ENCODE measurements at regions not wholly inside any gene's neighbourhood (a gene's known extent, or its start where the extent isn't known, plus 50 kb on each side); places are given as distances from the start of the nearest gene placed in this dataset.

DNA sequence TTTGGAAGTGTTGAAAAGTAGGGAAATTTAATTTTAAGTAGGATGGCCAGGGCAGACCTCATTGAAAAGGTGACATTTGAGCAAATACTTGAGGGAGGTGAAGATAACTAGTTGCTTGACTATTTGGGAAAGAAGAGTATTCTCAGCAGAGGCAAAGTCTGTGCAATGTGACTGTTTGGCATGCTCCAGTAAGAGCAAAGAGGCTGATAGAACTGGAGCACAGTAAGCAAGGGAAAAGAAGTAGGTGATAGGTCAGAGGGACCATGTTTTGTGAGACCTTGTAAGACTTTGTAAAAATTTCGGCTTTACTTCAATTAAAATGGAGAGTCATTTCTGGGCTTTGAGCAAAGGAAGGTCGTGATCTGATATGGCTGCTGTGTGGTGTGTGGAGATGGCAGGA lies 335.8 kb downstream of the ZIC1 start:
- no peak overlapping the region for H3K18ac ChIP-seq (ENCODE audit: low read depth, low read length)
- ChIA-PET POLR2A (ENCODE audit: unreplicated experiment) (no interaction called here), CTCF (no interaction called here)
- no peak overlapping the region for H3K23ac ChIP-seq (ENCODE audit: low read depth, low read length)
- H3K27me3 ChIP-seq (ENCODE audit: control insufficient read depth, insufficient read depth, low read length) = no peaks in the 10 kb centered on the region
- TF ChIP-seq RFX5 (IDR thresholded peaks at IDR 0.05; ENCODE audit: low read depth, low read length) (no peak), CHD1 (IDR thresholded peaks at IDR 0.05; ENCODE audit: low read depth, low read length) (no peak), MXI1 (IDR thresholded peaks at IDR 0.05; ENCODE audit: borderline replicate concordance, low read depth, low read length) (no peak), MAFK (IDR thresholded peaks at IDR 0.05; ENCODE audit: low read depth, low read length) (no peak), RCOR1 (IDR thresholded peaks at IDR 0.05; ENCODE audit: insufficient replicate concordance, low read length) (no peak), FOS (IDR thresholded peaks at IDR 0.05; ENCODE audit: low read depth, low read length) (no peak), BHLHE40 (IDR thresholded peaks at IDR 0.05; ENCODE audit: low read depth, low read length) (no peak), CEBPB (IDR thresholded peaks at IDR 0.05; ENCODE audit: low read depth, low read length) (no peak), POLR2A (IDR thresholded peaks at IDR 0.05; ENCODE audit: low read depth, low read length) (no peak), MAZ (IDR thresholded peaks at IDR 0.05; ENCODE audit: borderline replicate concordance, low read depth, low read length) (no peak), NFE2L2 (IDR thresholded peaks at IDR 0.05; ENCODE audit: low read depth, low read length) (no peak), SMC3 (IDR thresholded peaks at IDR 0.05; ENCODE audit: low read depth, low read length) (no peak)
- TF ChIP-seq, protein P1, sequence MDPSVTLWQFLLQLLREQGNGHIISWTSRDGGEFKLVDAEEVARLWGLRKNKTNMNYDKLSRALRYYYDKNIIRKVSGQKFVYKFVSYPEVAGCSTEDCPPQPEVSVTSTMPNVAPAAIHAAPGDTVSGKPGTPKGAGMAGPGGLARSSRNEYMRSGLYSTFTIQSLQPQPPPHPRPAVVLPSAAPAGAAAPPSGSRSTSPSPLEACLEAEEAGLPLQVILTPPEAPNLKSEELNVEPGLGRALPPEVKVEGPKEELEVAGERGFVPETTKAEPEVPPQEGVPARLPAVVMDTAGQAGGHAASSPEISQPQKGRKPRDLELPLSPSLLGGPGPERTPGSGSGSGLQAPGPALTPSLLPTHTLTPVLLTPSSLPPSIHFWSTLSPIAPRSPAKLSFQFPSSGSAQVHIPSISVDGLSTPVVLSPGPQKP (IDR thresholded peaks at IDR 0.05; ENCODE audit: borderline replicate concordance, low read depth, low read length) = no peak
- TF ChIP-seq, protein P2, sequence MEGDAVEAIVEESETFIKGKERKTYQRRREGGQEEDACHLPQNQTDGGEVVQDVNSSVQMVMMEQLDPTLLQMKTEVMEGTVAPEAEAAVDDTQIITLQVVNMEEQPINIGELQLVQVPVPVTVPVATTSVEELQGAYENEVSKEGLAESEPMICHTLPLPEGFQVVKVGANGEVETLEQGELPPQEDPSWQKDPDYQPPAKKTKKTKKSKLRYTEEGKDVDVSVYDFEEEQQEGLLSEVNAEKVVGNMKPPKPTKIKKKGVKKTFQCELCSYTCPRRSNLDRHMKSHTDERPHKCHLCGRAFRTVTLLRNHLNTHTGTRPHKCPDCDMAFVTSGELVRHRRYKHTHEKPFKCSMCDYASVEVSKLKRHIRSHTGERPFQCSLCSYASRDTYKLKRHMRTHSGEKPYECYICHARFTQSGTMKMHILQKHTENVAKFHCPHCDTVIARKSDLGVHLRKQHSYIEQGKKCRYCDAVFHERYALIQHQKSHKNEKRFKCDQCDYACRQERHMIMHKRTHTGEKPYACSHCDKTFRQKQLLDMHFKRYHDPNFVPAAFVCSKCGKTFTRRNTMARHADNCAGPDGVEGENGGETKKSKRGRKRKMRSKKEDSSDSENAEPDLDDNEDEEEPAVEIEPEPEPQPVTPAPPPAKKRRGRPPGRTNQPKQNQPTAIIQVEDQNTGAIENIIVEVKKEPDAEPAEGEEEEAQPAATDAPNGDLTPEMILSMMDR (conservative IDR thresholded peaks at IDR 0.05; ENCODE audit: low read depth, low read length) = no peak
- TF ChIP-seq, protein P3, sequence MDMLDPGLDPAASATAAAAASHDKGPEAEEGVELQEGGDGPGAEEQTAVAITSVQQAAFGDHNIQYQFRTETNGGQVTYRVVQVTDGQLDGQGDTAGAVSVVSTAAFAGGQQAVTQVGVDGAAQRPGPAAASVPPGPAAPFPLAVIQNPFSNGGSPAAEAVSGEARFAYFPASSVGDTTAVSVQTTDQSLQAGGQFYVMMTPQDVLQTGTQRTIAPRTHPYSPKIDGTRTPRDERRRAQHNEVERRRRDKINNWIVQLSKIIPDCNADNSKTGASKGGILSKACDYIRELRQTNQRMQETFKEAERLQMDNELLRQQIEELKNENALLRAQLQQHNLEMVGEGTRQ (IDR thresholded peaks at IDR 0.05; ENCODE audit: low read depth, low read length) = no peak
- no peak overlapping the region for H3K27ac ChIP-seq (ENCODE audit: insufficient read depth, low read length)
- H3K9me3 ChIP-seq (ENCODE audit: control insufficient read depth, insufficient read depth, low read length) = no peaks in the 10 kb centered on the region
- H3K79me1 ChIP-seq (ENCODE audit: low read depth in 1 of 2, low read length in 2 of 2) = no peaks in the 10 kb centered on the region
- H2BK120ac ChIP-seq (ENCODE audit: low read depth, low read length) = no peak overlapping the region
- no peaks in the 10 kb centered on the region for H3K36me3 ChIP-seq (ENCODE audit: control insufficient read depth, insufficient read depth, low read length)
- H3K14ac ChIP-seq (replicated peaks; ENCODE audit: low read depth, low read length) = no peak overlapping the region
- no peak overlapping the region for H3K4ac ChIP-seq (ENCODE audit: low read depth, low read length)
- H4K20me1 ChIP-seq (ENCODE audit: insufficient read depth, low read length) = no peaks in the 10 kb centered on the region
- no peak overlapping the region for H3K4me2 ChIP-seq (ENCODE audit: low read depth, low read length)
- ATAC-seq (ENCODE audit: low read depth) (no peak), DNase-seq (no peak)
- no peak overlapping the region for H3K4me3 ChIP-seq (ENCODE audit: insufficient read depth, low read depth, low read length)
- no peak overlapping the region for H2AK5ac ChIP-seq (ENCODE audit: low read depth, low read length)
- H2AK9ac ChIP-seq (replicated peaks; ENCODE audit: low read depth, low read length, poor library complexity) = no peak overlapping the region
- no TSS peak for BruUV-seq (replicated peaks)
- H4K5ac ChIP-seq (ENCODE audit: low read depth, low read length) = no peak overlapping the region
- dilution Hi-C loops (cut with HindIII; ENCODE audit: low sequenced_read_pairs, unreplicated experiment) (no loop called here), in situ Hi-C loops (cut with MboI; ENCODE audit: low sequenced_read_pairs) (no loop called here), intact Hi-C loops (cut with micrococcal nuclease) (no loop called here)
- H4K91ac ChIP-seq (ENCODE audit: insufficient read depth, low read depth, low read length) = no peak overlapping the region
- no CpG with 5 or more reads among the region's 2 CpGs for WGBS, 2 experiments (ENCODE audit: extremely low coverage in 2 of 2, insufficient read length in 1 of 2)
- no peak overlapping the region for H2BK15ac ChIP-seq (ENCODE audit: low read depth, low read length)
- H3K9me1 ChIP-seq (ENCODE audit: insufficient read depth, low read length) = no peaks in the 10 kb centered on the region
- H3K9ac ChIP-seq (ENCODE audit: low read depth, low read length) = no peak overlapping the region
- no peaks in the 10 kb centered on the region for H3K4me1 ChIP-seq (ENCODE audit: control insufficient read depth, insufficient read depth, low read length)
- no peak overlapping the region for H2BK20ac ChIP-seq (ENCODE audit: low read depth, low read length)
- no peak overlapping the region for H4K8ac ChIP-seq (ENCODE audit: low read depth in 2 of 2, low read length in 2 of 2)
- no peak overlapping the region for H3K56ac ChIP-seq (ENCODE audit: extremely low read depth, insufficient read depth, low read length)
- no peak overlapping the region for H2BK5ac ChIP-seq (ENCODE audit: low read depth, low read length, poor library complexity, severe bottlenecking)
- no peak overlapping the region for H2AFZ ChIP-seq (replicated peaks; ENCODE audit: low read length, poor library complexity)

Measured in IMR-90 (cell line).